Mesenteric fat pad (tissue), 1 donor: ENCODE measurements at regions not wholly inside any gene's neighbourhood (a gene's known extent, or its start where the extent isn't known, plus 50 kb on each side); places are given as distances from the start of the nearest gene placed in this dataset.
"Not testable (repeated sequence)": the region's sequence is repeated elsewhere in the genome, so short reads cannot be mapped to it uniquely, and the experiment has no call there.

Experiments used
- DNase-seq: peaks from one replicate; pipeline ENCODE4 v3.0.0-alpha.2; 2020; ENCODE audit warnings: low spot score
- donor health status: DM: yes; HTN: yes; CAD: no.

- no peak for DNase-seq
Measured at GRCh38 chr17:20935740-20936139, 107.1 kb downstream of the USP22 start.

DNA sequence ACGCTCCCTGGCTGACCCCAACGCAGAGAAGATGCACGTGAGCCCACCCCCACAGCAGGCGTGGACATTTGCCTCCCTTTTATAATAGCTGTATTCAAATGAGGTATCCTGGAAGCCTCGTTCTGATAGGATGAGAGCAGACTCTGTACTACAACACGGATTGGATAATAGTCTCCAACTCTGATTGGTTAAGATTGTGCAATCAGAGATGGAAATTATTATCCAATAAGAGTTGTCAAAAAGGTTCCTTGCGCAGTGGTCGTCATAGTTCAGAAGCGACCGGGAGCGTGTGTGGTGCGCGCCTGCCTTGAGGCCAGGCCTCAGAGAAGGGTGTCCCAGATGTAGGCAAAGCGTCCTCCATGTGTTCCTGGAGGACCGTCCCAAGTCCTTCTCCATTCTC lies 104.6 kb downstream of the USP22 start:
- no peak for DNase-seq

- DNase-seq: no peak
Measured at GRCh38 chr17:20938988-20939615, 103.7 kb downstream of the USP22 start.

DNA sequence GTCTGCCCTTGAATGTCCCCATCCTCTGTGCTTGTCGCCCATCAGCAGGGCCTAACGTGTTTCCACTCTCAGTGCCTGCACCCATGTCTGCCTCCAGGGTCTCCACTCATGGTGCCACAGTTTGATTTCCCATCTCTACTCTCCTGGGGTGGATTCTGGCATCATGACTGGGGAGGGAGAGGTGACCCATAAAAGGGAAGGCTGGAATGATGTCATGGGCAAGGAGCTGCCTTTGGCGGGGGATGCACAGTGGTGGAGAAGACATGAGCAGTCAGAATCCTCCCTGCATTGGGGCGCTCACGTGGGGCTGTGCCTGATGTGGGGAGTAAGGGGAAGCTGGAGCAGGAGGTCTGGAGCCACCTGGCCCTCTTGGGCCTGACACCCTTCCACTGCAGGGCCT lies 100.9 kb downstream of the USP22 start:
- no peak for DNase-seq

DNA sequence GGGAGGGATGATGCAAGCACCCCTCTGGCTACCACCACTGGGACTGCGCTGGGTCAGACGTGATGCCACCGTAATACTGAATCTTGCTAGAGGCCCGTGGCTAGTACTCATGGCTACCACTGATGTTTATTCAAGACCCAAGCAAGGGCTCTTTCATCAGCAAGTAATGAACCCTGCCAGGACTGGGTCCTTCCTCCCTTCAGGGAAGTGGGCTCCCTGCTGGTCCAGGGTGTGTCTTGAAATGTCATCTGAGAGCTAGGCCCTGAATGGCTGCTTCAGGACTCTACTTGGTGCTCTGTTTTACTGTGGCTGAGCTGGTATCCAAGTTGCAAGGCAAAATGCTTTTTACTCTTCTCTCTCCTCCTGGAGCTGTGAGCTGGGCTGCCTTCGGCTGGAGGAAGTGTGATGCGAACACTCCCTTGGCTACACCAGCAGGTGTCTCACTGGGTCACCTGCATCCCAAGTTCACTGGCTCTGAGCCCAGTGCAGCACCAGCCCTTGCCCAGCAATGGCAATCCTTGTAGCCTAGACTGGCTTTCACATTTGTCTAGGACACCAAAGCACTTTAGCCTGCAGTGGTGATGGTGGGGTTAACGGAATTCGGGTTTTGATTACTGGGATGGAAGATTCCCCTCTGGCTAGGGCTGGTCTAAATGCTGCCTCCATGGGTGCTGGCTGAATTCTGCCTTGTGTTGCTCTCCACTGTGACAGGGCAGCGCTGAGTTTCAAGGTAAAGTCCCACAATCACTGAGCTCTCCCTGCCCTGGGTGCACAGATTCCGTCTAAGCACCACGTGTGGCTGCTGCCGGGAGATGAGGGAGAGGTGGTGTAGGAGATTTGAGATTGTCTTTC lies 98.6 kb downstream of the USP22 start:
- DNase-seq: no peak

DNA sequence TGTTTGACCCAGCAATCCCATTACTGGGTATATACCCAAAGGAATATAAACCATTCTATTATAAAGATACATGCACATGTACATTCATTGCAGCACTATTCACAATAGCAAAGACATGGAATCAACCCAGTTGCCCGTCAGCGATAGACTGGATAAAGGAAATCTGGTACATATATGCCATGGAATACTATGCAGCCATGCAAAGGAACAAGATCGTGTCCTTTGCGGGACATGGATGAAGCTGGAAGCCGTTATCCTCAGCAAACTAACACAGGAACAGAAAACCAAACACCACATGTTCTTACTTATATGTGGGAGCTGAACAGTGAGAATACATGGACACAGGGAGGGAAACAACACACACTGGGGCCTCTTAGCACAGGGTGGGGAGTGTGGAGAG lies 95.1 kb downstream of the USP22 start:
- not testable (repeated sequence) for DNase-seq

DNA sequence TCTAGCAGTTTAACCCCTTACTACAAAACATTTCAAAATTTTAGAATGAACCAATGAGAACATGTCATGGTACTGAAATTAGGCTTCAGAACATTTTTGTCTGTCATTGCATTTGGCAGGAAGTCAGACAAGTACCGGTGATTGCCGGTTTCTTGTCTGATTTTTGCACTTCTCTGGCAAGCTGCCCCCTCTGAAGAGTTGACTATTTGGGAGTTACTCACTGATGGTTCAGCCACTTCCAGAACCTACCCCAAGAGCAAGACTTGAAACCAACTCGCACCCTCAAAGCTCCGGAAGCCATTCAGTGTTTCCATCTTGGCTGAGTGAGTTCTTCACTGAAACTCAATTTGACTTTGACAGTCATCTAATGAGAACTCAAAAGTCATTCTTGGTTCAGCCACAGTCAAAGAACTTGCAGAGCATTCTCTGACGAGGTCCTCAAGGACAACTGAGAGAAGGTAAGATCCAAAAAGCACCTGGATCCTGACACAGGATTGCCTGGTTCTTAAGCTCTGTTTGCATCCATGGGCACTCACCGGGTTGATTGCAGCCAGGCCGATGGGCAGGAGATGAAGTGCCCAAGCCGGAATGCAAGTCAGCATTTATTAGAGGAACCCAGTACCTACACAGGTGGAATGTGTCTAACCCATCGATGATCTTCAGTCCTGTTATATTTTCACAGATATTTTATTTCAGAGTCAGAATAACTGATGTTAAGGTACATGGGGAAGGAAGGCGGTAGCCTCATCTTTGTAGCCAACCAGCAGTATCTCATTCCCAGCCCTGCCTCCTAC lies 93.6 kb downstream of the USP22 start:
- DNase-seq: no peak
